H1 (cell line): ENCODE measurements at regions not wholly inside any gene's neighbourhood (a gene's known extent, or its start where the extent isn't known, plus 50 kb on each side); places are given as distances from the start of the nearest gene placed in this dataset.

Source experiments
- CTCF ChIA-PET: fragments of 300-600 bp; sonication (Branson Sonifier 250); formaldehyde crosslinking; loops from one replicate; lab custom pipeline; 2021; ENCODE audit not compliant: partially characterized antibody; lab: Charles Lee
- POLR2A ChIA-PET: fragments of 300-600 bp; sonication (Branson Sonifier 250); formaldehyde crosslinking; loops from one replicate; lab custom pipeline; 2021; ENCODE audit warnings: inconsistent platforms; ENCODE audit not compliant: partially characterized antibody; lab: Charles Lee
- DNase-seq, 2 experiments: peaks; one replicate each; pipeline versions ENCODE4 v3.0.0 to v3.0.0-alpha.2; 2010 to 2022; ENCODE audit warnings: low spot score in 2 of 2, low read depth in 1 of 2, mixed read lengths in 1 of 2
- FAIRE-seq: peaks from 2 replicates; lab custom pipeline; 2011; peaks lifted over from hg19 to GRCh38; lab: Jason Lieb, UNC
- H2AFZ ChIP-seq: 2 replicates; pipeline ENCODE4 v1.8.1; 2012; ENCODE audit warnings: low read length, inconsistent platforms
- H2AK5ac ChIP-seq: 2 replicates; pipeline ENCODE4 v1.6.1; 2013; ENCODE audit warnings: low read depth, low read length
- H2BK120ac ChIP-seq: replicated peaks from 2 replicates; pipeline ENCODE3; 2013; ENCODE audit warnings: low read depth, low read length, inconsistent platforms
- H2BK12ac ChIP-seq: 2 replicates; pipeline ENCODE4 v1.6.1; 2013; ENCODE audit warnings: low read depth, low read length
- H2BK15ac ChIP-seq: 2 replicates; pipeline ENCODE4 v1.6.1; 2013; ENCODE audit warnings: low read length
- H2BK20ac ChIP-seq: 2 replicates; pipeline ENCODE4 v1.6.1; 2013; ENCODE audit warnings: low read length
- H2BK5ac ChIP-seq: 2 replicates; pipeline ENCODE4 v1.6.1; 2013; ENCODE audit warnings: low read depth, low read length
- H3K14ac ChIP-seq: 2 replicates; pipeline ENCODE4 v1.6.1; 2013; ENCODE audit warnings: inconsistent platforms; ENCODE audit not compliant: insufficient read length
- H3K18ac ChIP-seq: 2 replicates; pipeline ENCODE4 v1.6.1; 2013; ENCODE audit warnings: low read length; ENCODE audit errors: extremely low read depth
- H3K23ac ChIP-seq: 2 replicates; pipeline ENCODE4 v1.6.1; 2013; ENCODE audit warnings: inconsistent platforms; ENCODE audit not compliant: insufficient read length
- H3K23me2 ChIP-seq: 2 replicates; pipeline ENCODE4 v1.6.1; 2013; ENCODE audit warnings: low read depth, low read length
- H3K27ac ChIP-seq: 2 replicates; pipeline ENCODE4 v1.6.1; 2011; ENCODE audit warnings: low read depth, low read length, inconsistent platforms
- H3K27me3 ChIP-seq, 4 experiments: replicated peaks in 1 of 4; 1 replicate in 1 of 4; 2 replicates in 3 of 4; pipeline versions ENCODE4 v1.6.1 to v1.8.1; 2011 to 2013; ENCODE audit warnings: low read length in 3 of 4, mild to moderate bottlenecking in 3 of 4, inconsistent platforms in 2 of 4, mixed read lengths in 2 of 4, moderate library complexity in 1 of 4; ENCODE audit not compliant: control insufficient read depth in 3 of 4, insufficient read depth in 3 of 4; ENCODE audit errors: extremely low read depth in 1 of 4
- H3K36me3 ChIP-seq, 4 experiments: 2 replicates each; pipeline versions ENCODE4 v1.6.1 to v1.8.1; 2011 to 2013; ENCODE audit warnings: mild to moderate bottlenecking in 4 of 4, low read length in 3 of 4, moderate library complexity in 2 of 4, control low read depth in 1 of 4, inconsistent platforms in 1 of 4; ENCODE audit not compliant: insufficient read depth in 4 of 4, control insufficient read depth in 2 of 4
- H3K4ac ChIP-seq: replicated peaks from 2 replicates; pipeline ENCODE3; 2013; ENCODE audit warnings: low read length, low read depth, mixed read lengths, inconsistent platforms; ENCODE audit not compliant: insufficient read length
- H3K4me1 ChIP-seq, 4 experiments: replicated peaks in 1 of 4; 1 replicate in 1 of 4; 2 replicates in 3 of 4; pipeline versions ENCODE4 v1.6.1 to v1.8.1; 2011 to 2013; ENCODE audit warnings: low read length in 3 of 4, inconsistent platforms in 2 of 4, mixed read lengths in 1 of 4; ENCODE audit not compliant: insufficient read depth in 4 of 4, control insufficient read depth in 3 of 4
- H3K4me2 ChIP-seq, 2 experiments: 2 replicates each; pipeline versions ENCODE4 v1.6.1 to v1.8.1; 2011 to 2013; ENCODE audit warnings: low read depth in 2 of 2, low read length in 2 of 2, control low read depth in 1 of 2, inconsistent platforms in 1 of 2, mild to moderate bottlenecking in 1 of 2; ENCODE audit not compliant: insufficient read depth in 1 of 2
- H3K4me3 ChIP-seq, 4 experiments: fragments of 200-600, 300-600 bp in 1 of 4; sonication (generic), shearing (Covaris generic), sonication (Bioruptor Twin) in 1 of 4; 2 replicates each; pipeline versions ENCODE4 v1.5.1 to v1.8.1; 2011 to 2016; ENCODE audit warnings: low read length in 4 of 4, low read depth in 3 of 4, control low read depth in 2 of 4, inconsistent platforms in 2 of 4, mild to moderate bottlenecking in 2 of 4, mixed read lengths in 1 of 4, moderate library complexity in 1 of 4; ENCODE audit not compliant: insufficient read depth in 2 of 4; ENCODE audit errors: extremely low read depth in 1 of 4
- H3K56ac ChIP-seq: replicated peaks from 2 replicates; pipeline ENCODE3; 2013; ENCODE audit warnings: low read depth, mild to moderate bottlenecking, mixed read lengths, low read length, inconsistent platforms; ENCODE audit not compliant: insufficient read length
- H3K79me1 ChIP-seq: 2 replicates; pipeline ENCODE4 v1.6.1; 2013; ENCODE audit warnings: low read depth, low read length, control low read depth
- H3K79me2 ChIP-seq, 2 experiments: 2 replicates each; pipeline versions ENCODE4 v1.6.1 to v1.8.1; 2012 to 2013; ENCODE audit warnings: low read length in 2 of 2, mild to moderate bottlenecking in 2 of 2, inconsistent platforms in 1 of 2; ENCODE audit not compliant: insufficient read depth in 2 of 2, control insufficient read depth in 1 of 2
- H3K9ac ChIP-seq, 4 experiments: replicated peaks in 1 of 4; 1 replicate in 1 of 4; 2 replicates in 3 of 4; pipeline versions ENCODE4 v1.6.1 to v1.8.1; 2011 to 2013; ENCODE audit warnings: low read depth in 3 of 4, low read length in 3 of 4, control low read depth in 2 of 4, mild to moderate bottlenecking in 2 of 4, moderate library complexity in 2 of 4, inconsistent platforms in 1 of 4; ENCODE audit errors: extremely low read depth in 1 of 4
- H3K9me3 ChIP-seq, 2 experiments: 2 replicates each; pipeline versions ENCODE4 v1.6.1 to v1.8.1; 2012 to 2013; ENCODE audit warnings: mild to moderate bottlenecking in 2 of 2, moderate library complexity in 2 of 2, control low read depth in 1 of 2, inconsistent platforms in 1 of 2, low read depth in 1 of 2, low read length in 1 of 2, mixed read lengths in 1 of 2; ENCODE audit not compliant: insufficient read depth in 2 of 2
- H4K20me1 ChIP-seq, 2 experiments: replicated peaks in 1 of 2; 2 replicates each; pipeline versions ENCODE3 to v1.8.1; 2011 to 2013; ENCODE audit warnings: inconsistent platforms in 2 of 2, low read length in 2 of 2, mild to moderate bottlenecking in 1 of 2; ENCODE audit not compliant: insufficient read depth in 2 of 2, control insufficient read depth in 1 of 2
- H4K5ac ChIP-seq: 2 replicates; pipeline ENCODE4 v1.6.1; 2013; ENCODE audit warnings: low read length, low read depth, mixed read lengths, inconsistent platforms; ENCODE audit not compliant: insufficient read length
- H4K8ac ChIP-seq: 2 replicates; pipeline ENCODE4 v1.8.0; 2013; ENCODE audit warnings: mild to moderate bottlenecking, moderate library complexity, low read length, inconsistent platforms; ENCODE audit not compliant: insufficient read depth; ENCODE audit errors: extremely low read depth
- H4K91ac ChIP-seq: replicated peaks from 2 replicates; pipeline ENCODE3; 2013; ENCODE audit warnings: low read length, mixed read lengths, inconsistent platforms; ENCODE audit not compliant: insufficient read length
- CTBP2 ChIP-seq: IDR thresholded peaks from 2 replicates; pipeline ENCODE4 v1.7.0; 2011; ENCODE audit warnings: borderline replicate concordance, mild to moderate bottlenecking, moderate library complexity, mixed read lengths, low read length; ENCODE audit not compliant: insufficient read depth, insufficient read length
- FOSL1 ChIP-seq: IDR thresholded peaks from 2 replicates; pipeline ENCODE4 v1.6.1; 2011; ENCODE audit warnings: mild to moderate bottlenecking, low read depth, low read length, moderate library complexity; ENCODE audit not compliant: insufficient read depth
- HDAC2 ChIP-seq, 2 experiments: fragments of 300-600 bp in 1 of 2; sonication (generic) in 1 of 2; IDR thresholded peaks; 2 replicates each; pipeline ENCODE4 v1.6.1; 2011 to 2012; ENCODE audit warnings: low read depth in 2 of 2, low read length in 2 of 2, mild to moderate bottlenecking in 2 of 2, moderate library complexity in 2 of 2, borderline replicate concordance in 1 of 2, inconsistent platforms in 1 of 2
- MAFK ChIP-seq: IDR thresholded peaks from 2 replicates; pipeline ENCODE4 v1.6.1; 2012; ENCODE audit warnings: low read depth, mild to moderate bottlenecking, improper control_type of control experiment, low read length
- YY1 ChIP-seq: IDR thresholded peaks from 2 replicates; pipeline ENCODE4 v1.6.1; 2011; ENCODE audit warnings: low read depth, mild to moderate bottlenecking, low read length
- WGBS, 2 experiments: shearing (Covaris generic) in 1 of 2; methylation state at CpG; one replicate each; pipeline versions ENCODE4 v1.1.6 to v1.1.7; 2013 to 2015; ENCODE audit warnings: low lambda C conversion rate in 2 of 2, mixed read lengths in 2 of 2, inconsistent platforms in 1 of 2, low coverage in 1 of 2, missing lambda C conversion rate in 1 of 2; ENCODE audit not compliant: insufficient replicate concordance in 2 of 2, insufficient coverage in 1 of 2, insufficient read length in 1 of 2; ENCODE audit errors: extremely low coverage in 1 of 2, missing lambda C conversion rate in 1 of 2; 5-methylcytosine and 5-hydroxymethylcytosine counted together
- TF ChIP-seq, protein P1 (sequence below): IDR thresholded peaks from 2 replicates; pipeline ENCODE4 v1.6.1; 2012; ENCODE audit warnings: inconsistent platforms

DNA sequence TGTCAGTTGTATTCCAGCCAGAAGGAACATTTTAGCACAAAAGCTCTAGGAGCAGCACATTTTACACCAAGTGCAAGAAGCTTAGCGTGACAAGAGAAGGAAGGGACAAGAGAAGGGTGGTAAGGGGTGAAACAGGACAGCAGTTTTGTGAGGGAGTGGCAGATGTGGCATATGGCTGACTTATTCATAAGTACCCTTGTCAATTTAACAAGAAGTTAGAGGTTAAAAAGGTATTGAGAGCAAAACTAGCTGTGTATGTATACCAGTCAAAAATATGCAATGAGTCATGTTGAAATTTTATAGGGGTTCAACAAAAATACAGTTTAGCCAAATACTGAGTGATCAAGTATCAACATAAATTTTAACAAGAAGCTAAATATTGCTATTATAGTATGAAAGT is 561.5 kb upstream of the POT1 start:
- no peak overlapping the region for H2BK12ac ChIP-seq
- no peak overlapping the region for H3K14ac ChIP-seq
- no peak overlapping the region for H2AFZ ChIP-seq
- DNase-seq = no peak
- no peaks in the 10 kb centered on the region for H3K4me1 ChIP-seq
- H2BK20ac ChIP-seq = no peak overlapping the region
- H2BK120ac ChIP-seq = no peak overlapping the region
- no peak overlapping the region for H2BK15ac ChIP-seq
- H4K20me1 ChIP-seq = no peaks in the 10 kb centered on the region
- H3K27ac ChIP-seq = no peak overlapping the region
- H2AK5ac ChIP-seq = no peak overlapping the region
- H4K5ac ChIP-seq = no peak overlapping the region
- no peak overlapping the region for H4K8ac ChIP-seq
- 92% methylated on average over 1 of the region's 1 CpG; no CpG with 5 or more reads in 1 of the 2 experiments for WGBS, 2 experiments
- no peaks in the 10 kb centered on the region for H3K27me3 ChIP-seq
- H3K9ac ChIP-seq = no peak overlapping the region
- no peaks in the 10 kb centered on the region for H3K36me3 ChIP-seq
- no peak overlapping the region for H3K4me3 ChIP-seq
- H3K4ac ChIP-seq = no peak overlapping the region
- H2BK5ac ChIP-seq = no peak overlapping the region
- H3K56ac ChIP-seq = no peak overlapping the region
- ChIA-PET CTCF (interaction anchor here (0.6 to 1.3 kb wide), 4 partner anchors 10 to 1343 kb away, joined by 3 to 4 read pairs (median 3); no protein-coding TSS in a partner anchor), POLR2A (no interaction called here)
- TF ChIP-seq YY1 = no peak
- no peak for TF ChIP-seq HDAC2 (IDR thresholded peaks at IDR 0.05; ENCODE audit: borderline replicate concordance in 1 of 2, low read depth in 2 of 2, low read length in 2 of 2)
- TF ChIP-seq, protein P1, sequence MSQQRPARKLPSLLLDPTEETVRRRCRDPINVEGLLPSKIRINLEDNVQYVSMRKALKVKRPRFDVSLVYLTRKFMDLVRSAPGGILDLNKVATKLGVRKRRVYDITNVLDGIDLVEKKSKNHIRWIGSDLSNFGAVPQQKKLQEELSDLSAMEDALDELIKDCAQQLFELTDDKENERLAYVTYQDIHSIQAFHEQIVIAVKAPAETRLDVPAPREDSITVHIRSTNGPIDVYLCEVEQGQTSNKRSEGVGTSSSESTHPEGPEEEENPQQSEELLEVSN = no peak
- TF ChIP-seq CTBP2 = no peak
- TF ChIP-seq FOSL1 = no peak
- no peak for TF ChIP-seq MAFK
- H3K23ac ChIP-seq = no peak overlapping the region
- no peaks in the 10 kb centered on the region for H3K23me2 ChIP-seq
- no peak overlapping the region for H3K4me2 ChIP-seq
- no peak overlapping the region for H3K18ac ChIP-seq
- no peaks in the 10 kb centered on the region for H3K79me2 ChIP-seq
- H3K9me3 ChIP-seq = no peaks in the 10 kb centered on the region
- H3K79me1 ChIP-seq = no peaks in the 10 kb centered on the region
- H4K91ac ChIP-seq = no peak overlapping the region
- FAIRE-seq = no peak
